Lower leg skin (tissue), 3 donors: ENCODE measurements at regions not wholly inside any gene's neighbourhood (a gene's known extent, or its start where the extent isn't known, plus 50 kb on each side); places are given as distances from the start of the nearest gene placed in this dataset.

Experiments
- CTCF ChIP-seq, 3 donors: fragments of 450-650 bp; IDR thresholded peaks; one replicate each; pipeline ENCODE4 v1.5.1; 2016; ENCODE audit warnings: antibody characterized with exemption in 3 of 3, mild to moderate bottlenecking in 3 of 3, moderate library complexity in 2 of 3
- POLR2A ChIP-seq, 2 donors: fragments of 450-650 bp; IDR thresholded peaks; one replicate each; pipeline ENCODE4 v1.6.1; 2016 to 2017; ENCODE audit warnings: antibody characterized with exemption in 2 of 2, mild to moderate bottlenecking in 1 of 2, moderate library complexity in 1 of 2

DNA sequence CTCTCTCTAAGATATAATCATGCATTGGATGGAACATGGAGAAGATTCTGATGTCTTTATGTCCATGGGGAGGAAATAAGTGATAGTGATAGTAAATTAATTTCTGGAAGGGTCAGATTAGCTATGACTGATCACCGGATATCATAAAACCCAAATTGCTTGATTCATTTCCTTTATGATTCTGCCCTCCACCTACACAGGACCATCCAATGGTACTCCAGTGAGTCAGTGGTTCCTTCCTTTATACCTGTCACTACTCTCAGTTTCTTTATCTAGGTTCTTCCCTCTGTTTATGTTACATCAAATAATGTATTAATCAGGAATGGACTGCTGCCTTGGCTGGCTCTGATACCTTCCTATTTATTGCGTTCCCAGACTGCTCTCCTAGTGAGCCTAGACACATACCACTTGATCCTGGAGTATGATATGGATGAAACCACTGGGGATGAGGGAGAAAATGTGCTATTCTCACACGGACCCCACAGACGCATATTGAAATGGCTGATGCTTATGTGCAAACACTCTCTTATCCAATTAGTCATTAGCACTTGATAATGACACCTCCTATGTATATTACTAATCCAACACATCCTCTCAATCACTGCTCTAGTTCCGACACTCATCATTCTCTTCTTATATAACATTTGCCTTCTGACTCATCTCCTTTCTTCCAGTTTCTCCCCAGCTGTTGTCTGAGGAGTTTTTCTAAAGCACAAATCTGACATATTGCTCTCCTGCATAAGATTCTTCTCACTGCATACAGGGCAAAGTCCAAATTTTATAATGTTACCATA lies 315.6 kb downstream of the INSIG2 start:
- TF ChIP-seq POLR2A (IDR thresholded peaks at IDR 0.05) = no peak
- TF ChIP-seq CTCF (IDR thresholded peaks at IDR 0.05) = no peak
